KMS-11 (cell line): ENCODE measurements at regions not wholly inside any gene's neighbourhood (a gene's known extent, or its start where the extent isn't known, plus 50 kb on each side); places are given as distances from the start of the nearest gene placed in this dataset.

Source experiments
- H2AFZ ChIP-seq: fragments of 200-600 bp; sonication (generic); 2 replicates; pipeline ENCODE4 v1.6.1; 2016; ENCODE audit warnings: antibody characterized with exemption, mixed run types, low read depth
- H3K27ac ChIP-seq: fragments of 200-600 bp; sonication (generic); 2 replicates; pipeline ENCODE4 v1.6.1; 2016; ENCODE audit warnings: mild to moderate bottlenecking, mixed run types
- H3K27me3 ChIP-seq: fragments of 200-600 bp; sonication (generic); 2 replicates; pipeline ENCODE4 v1.6.1; 2017; ENCODE audit warnings: mild to moderate bottlenecking, low read depth, mixed run types, moderate library complexity; ENCODE audit not compliant: insufficient read depth
- H3K36me3 ChIP-seq: fragments of 200-600 bp; sonication (generic); 2 replicates; pipeline ENCODE4 v1.6.1; 2017; ENCODE audit warnings: mild to moderate bottlenecking, mixed run types; ENCODE audit not compliant: insufficient read depth
- H3K4me1 ChIP-seq: fragments of 200-600 bp; sonication (generic); 2 replicates; pipeline ENCODE4 v1.6.1; 2016; ENCODE audit warnings: mild to moderate bottlenecking, low read depth, mixed run types; ENCODE audit not compliant: poor library complexity, severe bottlenecking
- H3K4me2 ChIP-seq: fragments of 200-600 bp; sonication (generic); 2 replicates; pipeline ENCODE4 v1.7.0; 2016; ENCODE audit warnings: mild to moderate bottlenecking, mixed run types
- H3K4me3 ChIP-seq: fragments of 200-600 bp; sonication (generic); IDR thresholded peaks from 2 replicates; pipeline ENCODE4 v1.6.1; 2017; ENCODE audit warnings: low read depth, low read length, mixed read lengths; ENCODE audit not compliant: insufficient read depth
- H3K79me2 ChIP-seq: fragments of 200-600 bp; sonication (generic); 2 replicates; pipeline ENCODE4 v1.6.1; 2016; ENCODE audit warnings: low read depth, mixed run types; ENCODE audit not compliant: insufficient read depth
- H3K9ac ChIP-seq: fragments of 200-600 bp; sonication (generic); 2 replicates; pipeline ENCODE4 v1.6.1; 2016; ENCODE audit warnings: mild to moderate bottlenecking, mixed run types
- H4K20me1 ChIP-seq: fragments of 200-600 bp; sonication (generic); 2 replicates; pipeline ENCODE4 v1.6.1; 2016; ENCODE audit warnings: mild to moderate bottlenecking, mixed run types; ENCODE audit not compliant: insufficient read depth
- CTCF ChIP-seq: fragments of 200-600 bp; sonication (generic); conservative IDR thresholded peaks from 2 replicates; pipeline ENCODE4 v1.6.1; 2017; ENCODE audit warnings: low read depth, mild to moderate bottlenecking, antibody characterized with exemption, low read length, moderate library complexity, mixed read lengths

- H3K4me3 ChIP-seq = no peak overlapping the region
- no peaks in the 10 kb centered on the region for H3K79me2 ChIP-seq
- no peak for TF ChIP-seq CTCF
- no peak overlapping the region for H3K27ac ChIP-seq
- no peak overlapping the region for H2AFZ ChIP-seq
- no peaks in the 10 kb centered on the region for H3K27me3 ChIP-seq
- H3K9ac ChIP-seq = no peak overlapping the region
- no peaks in the 10 kb centered on the region for H3K36me3 ChIP-seq
- H4K20me1 ChIP-seq = no peaks in the 10 kb centered on the region
- H3K4me1 ChIP-seq = peaks cover 10% of the 10 kb centered on the region
- H3K4me2 ChIP-seq = no peak overlapping the region
Measured at GRCh38 chrX:134737721-134738369, 59.2 kb downstream of the PABIR2 start.

- Histone ChIP-seq H3K4me2 (no peak overlapping the region), H3K79me2 (no peaks in the 10 kb centered on the region), H3K4me1 (peaks cover 10% of the 10 kb centered on the region), H3K27me3 (no peaks in the 10 kb centered on the region), H3K9ac (no peak overlapping the region), H3K36me3 (no peaks in the 10 kb centered on the region), H3K27ac (no peak overlapping the region), H4K20me1 (no peaks in the 10 kb centered on the region), H3K4me3 (no peak overlapping the region), H2AFZ (no peak overlapping the region)
- TF ChIP-seq CTCF = no peak
Measured at GRCh38 chrX:134737061-134737460, 59.9 kb downstream of the PABIR2 start.

- no peaks in the 10 kb centered on the region for H4K20me1 ChIP-seq
- H3K4me2 ChIP-seq = no peak overlapping the region
- H3K4me1 ChIP-seq = peaks cover 10% of the 10 kb centered on the region
Measured at GRCh38 chrX:134736356-134736755, 60.6 kb downstream of the PABIR2 start.

GRCh38 chrX:134735015-134735414, 62.0 kb downstream of the PABIR2 start:
- no peaks in the 10 kb centered on the region for H3K79me2 ChIP-seq
- H2AFZ ChIP-seq = 0 out of 2 replicates have a peak overlapping the region, but pooled peaks have one; percentile 10
- H3K4me1 ChIP-seq = peaks cover 10% of the 10 kb centered on the region
- TF ChIP-seq CTCF = no peak
- no peak overlapping the region for H3K27ac ChIP-seq
- H3K4me2 ChIP-seq = no peak overlapping the region
- no peak overlapping the region for H3K9ac ChIP-seq
- H4K20me1 ChIP-seq = no peaks in the 10 kb centered on the region
- H3K36me3 ChIP-seq = no peaks in the 10 kb centered on the region
- H3K4me3 ChIP-seq = no peak overlapping the region
- no peaks in the 10 kb centered on the region for H3K27me3 ChIP-seq

More at GRCh38 chrX:134736356-134736755, 60.6 kb downstream of the PABIR2 start:
- Histone ChIP-seq H3K36me3 (no peaks in the 10 kb centered on the region), H2AFZ (no peak overlapping the region), H3K27me3 (no peaks in the 10 kb centered on the region), H3K4me3 (no peak overlapping the region), H3K27ac (no peak overlapping the region), H3K9ac (no peak overlapping the region), H3K79me2 (no peaks in the 10 kb centered on the region)
- no peak for TF ChIP-seq CTCF
